GM19467 (cell line): ENCODE measurements at regions not wholly inside any gene's neighbourhood (a gene's known extent, or its start where the extent isn't known, plus 50 kb on each side); places are given as distances from the start of the nearest gene placed in this dataset.
"Not testable (repeated sequence)": the region's sequence is repeated elsewhere in the genome, so short reads cannot be mapped to it uniquely, and the experiment has no call there.

Experiments
- ATAC-seq: cut with Tn5 transposase; IDR thresholded peaks from one replicate; pipeline ENCODE4 v1.9.1; 2021; ENCODE audit warnings: mild to moderate bottlenecking, moderate library complexity; ENCODE audit not compliant: unreplicated experiment

- no peak for ATAC-seq
These were observed 132.8 kb upstream of the TAF11L2 start for GRCh38 chr5:17364987-17365810.

DNA sequence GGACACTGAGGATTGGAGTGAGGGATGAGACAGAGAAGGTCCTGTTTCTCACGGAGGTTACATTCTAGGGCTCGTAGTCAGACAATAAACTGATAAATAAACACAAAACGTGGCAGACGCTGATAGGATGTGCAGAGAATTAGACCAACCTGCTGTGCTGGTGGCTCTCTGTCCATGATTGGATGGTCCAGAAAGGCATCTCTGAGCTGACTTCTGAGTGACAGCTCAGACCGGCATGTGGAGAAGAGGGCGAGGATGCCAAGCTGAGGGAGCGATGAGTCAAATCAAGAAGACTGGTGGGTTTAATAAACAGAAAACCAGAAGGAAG lies 132.3 kb upstream of the TAF11L2 start:
- ATAC-seq = no peak

GRCh38 chr5:17367256-17367840 lies 130.7 kb upstream of the TAF11L2 start:
- no peak for ATAC-seq

DNA sequence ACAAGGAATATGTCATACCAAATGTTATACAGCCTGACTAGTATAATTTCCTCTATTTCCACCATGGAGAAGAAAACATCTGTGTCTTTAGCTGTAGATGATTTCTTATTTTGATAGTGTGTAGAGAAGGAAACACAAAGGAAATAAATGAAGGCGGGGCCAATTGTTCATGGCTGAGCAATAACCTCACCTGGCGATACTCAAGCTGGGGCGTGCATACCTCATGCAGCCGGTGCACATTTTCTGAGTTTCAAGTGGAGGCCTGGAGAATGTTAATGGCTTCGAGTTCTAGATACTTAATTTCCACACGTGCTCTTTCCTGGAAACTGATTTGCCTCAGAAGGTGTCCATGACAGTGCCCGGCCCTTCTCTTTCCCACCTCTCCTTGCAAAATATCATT lies 127.4 kb upstream of the TAF11L2 start:
- ATAC-seq = no peak

GRCh38 chr5:17373406-17373805 lies 124.6 kb upstream of the TAF11L2 start:
- no peak for ATAC-seq

GRCh38 chr5:17373814-17374556 lies 124.0 kb upstream of the TAF11L2 start:
- no peak for ATAC-seq

DNA sequence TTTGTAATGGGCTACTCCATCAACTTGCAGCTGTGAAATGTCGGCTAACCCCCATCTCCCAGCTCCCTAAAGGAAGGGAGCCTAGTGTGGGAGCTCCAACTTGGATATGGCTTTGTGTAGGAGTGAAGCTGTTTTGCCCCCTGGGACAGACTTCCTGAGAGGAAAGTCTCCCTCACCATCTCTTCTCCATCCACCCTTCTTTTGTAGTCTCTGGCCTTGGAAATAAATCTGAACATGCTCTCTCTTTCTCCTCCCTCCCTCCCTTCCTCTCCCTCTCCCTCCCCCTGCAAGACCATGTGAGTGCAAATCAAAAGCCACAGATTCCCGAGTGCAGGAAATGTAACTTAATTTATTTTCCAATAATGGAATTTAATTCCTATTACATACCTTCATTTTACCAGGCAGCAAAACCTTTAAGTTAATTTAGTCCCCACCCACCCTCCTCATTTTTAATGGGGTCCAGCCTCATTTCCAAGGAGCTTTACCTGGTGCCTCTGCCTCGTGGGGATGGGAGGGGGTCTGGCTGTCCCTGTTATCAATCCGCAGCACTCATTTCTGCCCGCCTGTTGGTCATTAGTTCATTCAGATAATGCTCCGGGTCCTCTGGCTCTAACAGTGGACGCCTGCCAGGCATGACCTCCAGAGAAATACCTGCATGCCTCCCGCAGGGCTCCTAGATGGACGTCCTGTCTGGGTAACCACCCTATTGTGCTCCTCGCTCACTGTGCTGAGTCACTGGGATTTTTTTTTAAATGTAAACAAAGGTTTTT lies 122.9 kb upstream of the TAF11L2 start:
- ATAC-seq = no peak

DNA sequence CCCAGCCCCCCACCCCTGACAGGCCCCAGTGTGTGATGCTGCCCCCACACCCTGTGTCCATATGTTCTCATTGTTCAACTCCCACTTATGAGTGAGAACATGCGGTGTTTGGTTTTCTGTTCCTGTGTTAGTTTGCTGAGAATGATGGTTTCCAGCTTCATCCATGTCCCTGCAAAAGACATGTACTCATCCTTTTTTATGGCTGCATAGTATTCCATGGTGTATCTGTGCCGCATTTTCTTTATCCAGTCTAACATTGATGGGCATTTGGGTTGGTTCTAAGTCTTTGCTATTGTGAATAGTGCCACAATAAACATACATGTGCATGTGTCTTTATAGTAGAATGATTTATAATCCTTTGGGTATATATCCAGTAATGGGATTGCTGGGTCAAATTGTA lies 122.1 kb upstream of the TAF11L2 start:
- ATAC-seq = not testable (repeated sequence)

- ATAC-seq = no peak
These were observed 119.6 kb upstream of the TAF11L2 start for GRCh38 chr5:17378346-17378997.

GRCh38 chr5:17379100-17379951 lies 118.7 kb upstream of the TAF11L2 start:
- ATAC-seq = no peak

DNA sequence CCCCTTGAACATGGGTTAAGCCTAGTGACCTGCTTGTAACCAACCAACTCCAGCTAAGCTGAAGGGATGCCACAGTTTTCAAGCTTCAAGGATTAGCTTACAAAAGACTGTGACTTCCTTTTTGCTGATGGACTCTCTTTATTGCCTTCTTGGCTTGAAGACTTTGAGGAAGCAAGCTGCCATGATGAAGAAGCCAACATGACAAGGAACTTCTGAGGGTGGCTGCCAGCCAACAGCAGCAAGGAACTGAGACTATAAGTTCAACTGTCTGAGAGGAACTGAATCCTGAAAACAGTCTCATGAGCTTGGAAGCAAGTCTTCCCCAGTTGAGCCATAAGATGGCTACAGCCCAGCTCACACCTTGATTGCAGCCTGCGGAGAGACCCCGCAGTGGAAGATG lies 116.1 kb upstream of the TAF11L2 start:
- ATAC-seq = no peak

- no peak for ATAC-seq
These were observed 114.5 kb upstream of the TAF11L2 start for GRCh38 chr5:17383526-17383925.

- no peak for ATAC-seq
These were observed 113.8 kb upstream of the TAF11L2 start for GRCh38 chr5:17384181-17384580.

DNA sequence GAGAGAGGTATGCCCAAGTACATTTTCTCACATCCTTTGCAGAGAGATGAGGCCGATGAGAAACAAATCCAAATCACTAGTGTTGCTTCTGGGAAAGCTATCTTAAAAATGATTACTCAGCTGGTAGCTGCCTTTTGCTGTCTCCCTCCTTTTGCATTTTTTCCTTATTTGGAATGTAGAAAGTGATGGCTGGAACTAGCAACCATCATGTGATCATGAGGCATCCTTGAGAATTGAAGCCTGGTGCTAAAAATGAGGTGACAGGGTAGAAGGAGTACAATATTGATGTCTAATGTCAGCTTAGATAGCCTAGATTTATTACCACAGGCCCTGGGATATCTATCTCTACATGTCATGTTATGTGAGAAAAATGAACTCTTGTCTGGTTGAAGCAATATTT lies 109.3 kb upstream of the TAF11L2 start:
- no peak for ATAC-seq

- ATAC-seq = no peak
These were observed 103.9 kb upstream of the TAF11L2 start for GRCh38 chr5:17394086-17394485.

DNA sequence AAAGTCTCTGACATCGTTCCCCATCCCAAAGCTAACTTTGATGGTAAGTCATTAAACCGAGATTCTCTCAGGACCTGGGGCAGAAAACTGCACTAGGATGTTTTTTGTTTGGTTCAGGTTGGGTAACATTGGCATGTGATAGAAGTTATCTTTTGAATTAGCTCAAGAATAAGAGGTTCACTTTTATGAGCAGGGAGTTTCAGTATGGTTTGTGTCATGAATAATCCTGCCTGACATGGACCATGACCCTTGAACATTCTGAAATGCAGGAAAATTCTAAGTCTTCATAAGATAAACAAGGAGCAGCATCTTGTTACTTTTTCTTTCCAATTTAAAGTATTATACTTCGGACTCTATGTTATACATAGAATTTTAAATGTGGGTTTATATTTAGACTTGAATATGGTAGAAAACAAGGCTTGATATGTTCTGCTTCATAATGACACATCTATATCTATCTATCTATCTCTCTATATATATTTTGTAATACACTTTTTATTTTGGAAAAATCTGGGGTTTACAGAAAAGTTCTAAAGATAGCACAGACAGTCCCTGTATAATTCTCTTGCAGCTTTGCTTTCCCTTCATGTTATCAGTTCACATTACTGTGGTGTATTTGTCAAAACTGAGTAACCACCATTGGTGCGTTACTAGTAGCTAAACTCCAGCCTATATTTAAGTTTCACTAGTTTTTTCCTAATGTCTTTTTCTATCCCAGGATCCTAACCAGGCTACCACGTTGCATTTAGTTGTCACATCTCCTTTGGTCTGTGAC lies 102.7 kb upstream of the TAF11L2 start:
- no peak for ATAC-seq

- peak; percentile 44 for ATAC-seq
These were observed 101.8 kb upstream of the TAF11L2 start for GRCh38 chr5:17396247-17396646.

DNA sequence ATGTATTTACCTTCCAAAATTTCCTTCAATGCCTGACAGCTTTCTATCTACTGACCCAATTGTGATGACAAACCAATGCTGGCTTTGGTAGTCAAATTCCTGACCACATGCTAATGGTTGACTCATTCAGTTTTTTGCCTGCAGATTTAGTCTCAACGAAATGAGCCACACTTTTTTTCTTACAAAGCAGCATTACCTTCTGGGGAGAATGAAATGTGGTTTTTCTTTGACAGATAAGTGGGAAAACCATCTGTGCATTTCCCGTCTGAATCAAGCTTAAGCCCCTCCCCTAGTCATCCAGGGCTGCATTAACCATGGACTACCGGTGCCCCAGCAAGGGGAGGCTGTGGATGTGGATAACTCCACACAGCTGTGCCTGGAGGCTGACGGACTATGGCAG lies 99.6 kb upstream of the TAF11L2 start:
- ATAC-seq = no peak
